Neuronal stem cell (in vitro differentiated cells): ENCODE measurements at regions not wholly inside any gene's neighbourhood (a gene's known extent, or its start where the extent isn't known, plus 50 kb on each side); places are given as distances from the start of the nearest gene placed in this dataset.

Experiments
- DNase-seq: peaks from one replicate; pipeline ENCODE4 v3.0.0-alpha.2; 2013; ENCODE audit warnings: low spot score
- H2AFZ ChIP-seq: one replicate; pipeline ENCODE4 v1.6.1; 2013; ENCODE audit warnings: mild to moderate bottlenecking, low read length, inconsistent platforms
- H2AK5ac ChIP-seq: 2 replicates; pipeline ENCODE4 v1.6.1; 2013; ENCODE audit warnings: low read depth, mild to moderate bottlenecking, inconsistent platforms, low read length, moderate library complexity, mixed read lengths
- H2BK120ac ChIP-seq: 2 replicates; pipeline ENCODE4 v1.6.1; 2013; ENCODE audit warnings: low read depth, mild to moderate bottlenecking, inconsistent platforms, low read length, moderate library complexity, mixed read lengths
- H2BK12ac ChIP-seq: one replicate; pipeline ENCODE4 v1.6.1; 2013; ENCODE audit warnings: low read length, inconsistent platforms
- H2BK15ac ChIP-seq: 2 replicates; pipeline ENCODE4 v1.6.1; 2013; ENCODE audit warnings: mild to moderate bottlenecking, low read length, inconsistent platforms, mixed read lengths
- H2BK5ac ChIP-seq: one replicate; pipeline ENCODE4 v1.6.1; 2013; ENCODE audit warnings: inconsistent platforms, mild to moderate bottlenecking, low read length, moderate library complexity
- H3K14ac ChIP-seq: one replicate; pipeline ENCODE4 v1.6.1; 2013; ENCODE audit warnings: low read length, inconsistent platforms
- H3K18ac ChIP-seq: 2 replicates; pipeline ENCODE4 v1.6.1; 2013; ENCODE audit warnings: low read length, inconsistent platforms
- H3K23ac ChIP-seq: 2 replicates; pipeline ENCODE4 v1.6.1; 2013; ENCODE audit warnings: low read depth, mild to moderate bottlenecking, mixed read lengths, low read length, inconsistent platforms; ENCODE audit not compliant: poor library complexity
- H3K27ac ChIP-seq: replicated peaks from 3 replicates; pipeline ENCODE4 v1.5.1; 2013; ENCODE audit warnings: low read length, inconsistent platforms
- H3K27me3 ChIP-seq, 3 experiments: 2 replicates each; pipeline ENCODE4 v1.6.1; 2013; ENCODE audit warnings: low read length in 3 of 3, mild to moderate bottlenecking in 2 of 3, inconsistent platforms in 1 of 3, low read depth in 1 of 3, mixed read lengths in 1 of 3, moderate library complexity in 1 of 3; ENCODE audit not compliant: control insufficient read depth in 3 of 3, insufficient read depth in 3 of 3
- H3K36me3 ChIP-seq, 2 donors: replicated peaks in 1 of 2; 2 replicates each; pipeline ENCODE4 v1.6.1; 2013; ENCODE audit warnings: low read length in 2 of 2; ENCODE audit not compliant: control insufficient read depth in 2 of 2, insufficient read depth in 2 of 2
- H3K4ac ChIP-seq: 2 replicates; pipeline ENCODE4 v1.6.1; 2013; ENCODE audit warnings: inconsistent platforms, mild to moderate bottlenecking, low read length, moderate library complexity
- H3K4me1 ChIP-seq, 2 donors: 1 replicate in 1 of 2; 2 replicates in 1 of 2; pipeline ENCODE4 v1.6.1; 2013; ENCODE audit warnings: low read length in 2 of 2, low read depth in 1 of 2; ENCODE audit not compliant: control insufficient read depth in 2 of 2, insufficient read depth in 1 of 2
- H3K4me2 ChIP-seq: one replicate; pipeline ENCODE4 v1.6.1; 2013; ENCODE audit warnings: mild to moderate bottlenecking, low read length, inconsistent platforms; ENCODE audit not compliant: insufficient read depth, poor library complexity, severe bottlenecking
- H3K4me3 ChIP-seq, 2 donors: 2 replicates each; pipeline ENCODE4 v1.5.1; 2013; ENCODE audit warnings: low read length in 2 of 2, mild to moderate bottlenecking in 2 of 2, inconsistent platforms in 1 of 2, moderate library complexity in 1 of 2
- H3K79me1 ChIP-seq: one replicate; pipeline ENCODE4 v1.6.1; 2013; ENCODE audit warnings: low read depth, mild to moderate bottlenecking, inconsistent platforms, low read length, moderate library complexity
- H3K9ac ChIP-seq: one replicate; pipeline ENCODE4 v1.6.1; 2013; ENCODE audit warnings: mild to moderate bottlenecking, low read depth, low read length, inconsistent platforms; ENCODE audit not compliant: poor library complexity
- H3K9me3 ChIP-seq, 2 donors: replicated peaks in 1 of 2; 2 replicates each; pipeline versions ENCODE3 to v1.6.1; 2013; ENCODE audit warnings: low read length in 2 of 2, mild to moderate bottlenecking in 2 of 2, inconsistent platforms in 1 of 2, low read depth in 1 of 2, mixed read lengths in 1 of 2, moderate library complexity in 1 of 2; ENCODE audit not compliant: control insufficient read depth in 2 of 2, insufficient read depth in 1 of 2
- H4K8ac ChIP-seq: one replicate; pipeline ENCODE4 v1.6.1; 2013; ENCODE audit warnings: low read depth, mild to moderate bottlenecking, inconsistent platforms, low read length, moderate library complexity
- H4K91ac ChIP-seq: one replicate; pipeline ENCODE4 v1.6.1; 2013; ENCODE audit warnings: low read length, low read depth, mild to moderate bottlenecking, inconsistent platforms; ENCODE audit not compliant: poor library complexity
- WGBS, 2 donors: extraction: QIAGEN DNeasy Blood & Tissue Kit; methylation state at CpG; one replicate each; pipeline ENCODE4 v1.1.7; 2013; ENCODE audit warnings: missing lambda C conversion rate in 2 of 2, mixed read lengths in 1 of 2; ENCODE audit not compliant: insufficient read length in 2 of 2, insufficient replicate concordance in 1 of 2; ENCODE audit errors: extremely low coverage in 2 of 2; 5-methylcytosine and 5-hydroxymethylcytosine counted together

- no peak overlapping the region for H3K23ac ChIP-seq
- H2AFZ ChIP-seq = no peak overlapping the region
- no peak for DNase-seq
- H4K91ac ChIP-seq = no peak overlapping the region
- no peak overlapping the region for H3K27ac ChIP-seq
- WGBS, 2 donors = no CpG with 5 or more reads among the region's 5 CpGs
- H3K4me3 ChIP-seq = no peak overlapping the region
- no peak overlapping the region for H3K4me2 ChIP-seq
- H3K79me1 ChIP-seq = no peaks in the 10 kb centered on the region
- no peaks in the 10 kb centered on the region for H3K27me3 ChIP-seq
- H3K14ac ChIP-seq = no peak overlapping the region
- no peaks in the 10 kb centered on the region for H3K4me1 ChIP-seq
- no peak overlapping the region for H3K4ac ChIP-seq
- no peaks in the 10 kb centered on the region for H3K9me3 ChIP-seq
- no peak overlapping the region for H3K18ac ChIP-seq
- H2BK120ac ChIP-seq = no peak overlapping the region
- no peak overlapping the region for H2AK5ac ChIP-seq
- no peak overlapping the region for H2BK5ac ChIP-seq
- H2BK15ac ChIP-seq = no peak overlapping the region
- H3K36me3 ChIP-seq = no peaks in the 10 kb centered on the region
- no peak overlapping the region for H2BK12ac ChIP-seq
- H4K8ac ChIP-seq = no peak overlapping the region
- no peak overlapping the region for H3K9ac ChIP-seq
Measured at GRCh38 chr4:160414496-160414895, 1311.6 kb downstream of the RAPGEF2 start.

GRCh38 chr4:160423879-160424451 is 1321.1 kb downstream of the RAPGEF2 start:
- no peak overlapping the region for H3K14ac ChIP-seq
- H4K8ac ChIP-seq = no peak overlapping the region
- H2BK120ac ChIP-seq = no peak overlapping the region
- H2AK5ac ChIP-seq = no peak overlapping the region
- WGBS, 2 donors = no CpG with 5 or more reads among the region's 6 CpGs
- no peak overlapping the region for H2BK12ac ChIP-seq
- no peak overlapping the region for H4K91ac ChIP-seq
- no peak for DNase-seq
- no peaks in the 10 kb centered on the region for H3K4me1 ChIP-seq
- H3K9me3 ChIP-seq = no peaks in the 10 kb centered on the region
- H3K4me3 ChIP-seq = no peak overlapping the region
- H2BK15ac ChIP-seq = no peak overlapping the region
- H3K9ac ChIP-seq = no peak overlapping the region
- H3K27ac ChIP-seq = no peak overlapping the region
- no peaks in the 10 kb centered on the region for H3K79me1 ChIP-seq
- H3K4me2 ChIP-seq = no peak overlapping the region
- H3K18ac ChIP-seq = no peak overlapping the region
- no peak overlapping the region for H2BK5ac ChIP-seq
- H3K23ac ChIP-seq = no peak overlapping the region
- no peaks in the 10 kb centered on the region for H3K36me3 ChIP-seq
- no peaks in the 10 kb centered on the region for H3K27me3 ChIP-seq
- H2AFZ ChIP-seq = no peak overlapping the region
- no peak overlapping the region for H3K4ac ChIP-seq

GRCh38 chr4:160426233-160426632 is 1323.4 kb downstream of the RAPGEF2 start:
- H2AFZ ChIP-seq = no peak overlapping the region
- no peak overlapping the region for H4K91ac ChIP-seq
- H2BK5ac ChIP-seq = no peak overlapping the region
- no peaks in the 10 kb centered on the region for H3K4me1 ChIP-seq
- H3K79me1 ChIP-seq = no peaks in the 10 kb centered on the region
- H3K9ac ChIP-seq = no peak overlapping the region
- H3K4me3 ChIP-seq = no peak overlapping the region
- H4K8ac ChIP-seq = no peak overlapping the region
- no peaks in the 10 kb centered on the region for H3K27me3 ChIP-seq
- H3K36me3 ChIP-seq = no peaks in the 10 kb centered on the region
- WGBS, 2 donors = no CpG with 5 or more reads among the region's 2 CpGs
- no peak overlapping the region for H2BK120ac ChIP-seq
- H3K18ac ChIP-seq = no peak overlapping the region
- H3K27ac ChIP-seq = no peak overlapping the region
- no peaks in the 10 kb centered on the region for H3K9me3 ChIP-seq
- no peak overlapping the region for H2AK5ac ChIP-seq
- no peak overlapping the region for H3K4ac ChIP-seq
- no peak overlapping the region for H3K23ac ChIP-seq
- no peak overlapping the region for H3K4me2 ChIP-seq
- H2BK15ac ChIP-seq = no peak overlapping the region
- no peak overlapping the region for H2BK12ac ChIP-seq
- DNase-seq = no peak
- no peak overlapping the region for H3K14ac ChIP-seq

- no peaks in the 10 kb centered on the region for H3K9me3 ChIP-seq
- H2BK120ac ChIP-seq = no peak overlapping the region
- H3K36me3 ChIP-seq = no peaks in the 10 kb centered on the region
- DNase-seq = no peak
- no peaks in the 10 kb centered on the region for H3K27me3 ChIP-seq
- no peak overlapping the region for H2BK12ac ChIP-seq
- H2AFZ ChIP-seq = peak overlapping the region; percentile 49
- no peak overlapping the region for H3K4me3 ChIP-seq
- H4K8ac ChIP-seq = no peak overlapping the region
- no peaks in the 10 kb centered on the region for H3K79me1 ChIP-seq
- no peaks in the 10 kb centered on the region for H3K4me1 ChIP-seq
- H4K91ac ChIP-seq = no peak overlapping the region
- no peak overlapping the region for H2AK5ac ChIP-seq
- H3K18ac ChIP-seq = no peak overlapping the region
- no peak overlapping the region for H3K4ac ChIP-seq
- H3K23ac ChIP-seq = no peak overlapping the region
- H3K9ac ChIP-seq = no peak overlapping the region
- H3K4me2 ChIP-seq = no peak overlapping the region
- no peak overlapping the region for H2BK15ac ChIP-seq
- H3K27ac ChIP-seq = no peak overlapping the region
- WGBS, 2 donors = no CpG with 5 or more reads among the region's 3 CpGs
- H2BK5ac ChIP-seq = no peak overlapping the region
- no peak overlapping the region for H3K14ac ChIP-seq
Measured at GRCh38 chr4:160450876-160451275, 1348.0 kb downstream of the RAPGEF2 start.
